ENCODE measurements at regions not wholly inside any gene's neighbourhood (a gene's known extent, or its start where the extent isn't known, plus 50 kb on each side); places are given as distances from the start of the nearest gene placed in this dataset.

- H3K9me3 ChIP-seq (ENCODE audit: control insufficient read depth, insufficient read depth, low read depth, low read length): no peaks in the 10 kb centered on the region
- H3K27me3 ChIP-seq (ENCODE audit: control insufficient read depth, insufficient read depth, low read length): peaks cover 15% of the 10 kb centered on the region; the same call in 1 of the 2 replicates
- no peaks in the 10 kb centered on the region for H3K4me1 ChIP-seq (ENCODE audit: control insufficient read depth, insufficient read depth, low read length)
- ChIA-PET CTCF (no interaction called here), POLR2A (no interaction called here)
- DNase-seq (ENCODE audit: low read depth, low spot score): no peak
- H3K36me3 ChIP-seq (ENCODE audit: control insufficient read depth, insufficient read depth, low read length): no peaks in the 10 kb centered on the region
- TF ChIP-seq CTCF (IDR thresholded peaks at IDR 0.05): no peak
- no peak for TF ChIP-seq REST (IDR thresholded peaks at IDR 0.05; ENCODE audit: insufficient read depth in 1 of 2, low read depth in 2 of 2, low read length in 1 of 2)
- no peak for TF ChIP-seq POLR2AphosphoS5 (IDR thresholded peaks at IDR 0.05; ENCODE audit: low read depth, low read length)
- TF ChIP-seq TCF7L2 (IDR thresholded peaks at IDR 0.05; ENCODE audit: low read depth, low read length): no peak
- no peak for TF ChIP-seq SIN3A (IDR thresholded peaks at IDR 0.05; ENCODE audit: borderline replicate concordance, insufficient read depth, low read depth, low read length)
- no peak overlapping the region for H3K4me3 ChIP-seq (ENCODE audit: low read depth in 2 of 2, low read length in 2 of 2)
- no peak overlapping the region for H3K27ac ChIP-seq (ENCODE audit: low read length)
- in situ Hi-C loops (cut with HindIII; ENCODE audit: low pct_unique_long_range_greater_than_20kb, low sequenced_read_pairs): no loop called here
- intact Hi-C loops (cut with micrococcal nuclease; ENCODE audit: unreplicated experiment): no loop called here
- BruUV-seq (replicated peaks): no TSS peak
- no peak for ATAC-seq
Measured at GRCh38 chr11:134795017-134795416, 383.0 kb upstream of the B3GAT1 start.

GRCh38 chr11:134794192-134794591 lies 382.1 kb upstream of the B3GAT1 start:
- Histone ChIP-seq H3K4me3 (ENCODE audit: low read depth in 2 of 2, low read length in 2 of 2) (no peak overlapping the region), H3K27me3 (ENCODE audit: control insufficient read depth, insufficient read depth, low read length) (peaks cover 15% of the 10 kb centered on the region; the same call in 1 of the 2 replicates), H3K4me1 (ENCODE audit: control insufficient read depth, insufficient read depth, low read length) (no peaks in the 10 kb centered on the region), H3K9me3 (ENCODE audit: control insufficient read depth, insufficient read depth, low read depth, low read length) (no peaks in the 10 kb centered on the region), H3K27ac (ENCODE audit: low read length) (no peak overlapping the region), H3K36me3 (ENCODE audit: control insufficient read depth, insufficient read depth, low read length) (no peaks in the 10 kb centered on the region)
- in situ Hi-C loops (cut with HindIII; ENCODE audit: low pct_unique_long_range_greater_than_20kb, low sequenced_read_pairs) (no loop called here), intact Hi-C loops (cut with micrococcal nuclease; ENCODE audit: unreplicated experiment) (no loop called here)
- CTCF ChIA-PET: no interaction called here
- DNase-seq (ENCODE audit: low read depth, low spot score) (no peak), ATAC-seq (no peak)
- TF ChIP-seq REST (IDR thresholded peaks at IDR 0.05; ENCODE audit: insufficient read depth in 1 of 2, low read depth in 2 of 2, low read length in 1 of 2): no peak
- TF ChIP-seq CTCF (IDR thresholded peaks at IDR 0.05): no peak
- no peak for TF ChIP-seq SIN3A (IDR thresholded peaks at IDR 0.05; ENCODE audit: borderline replicate concordance, insufficient read depth, low read depth, low read length)
- no peak for TF ChIP-seq POLR2AphosphoS5 (IDR thresholded peaks at IDR 0.05; ENCODE audit: low read depth, low read length)
- TF ChIP-seq TCF7L2 (IDR thresholded peaks at IDR 0.05; ENCODE audit: low read depth, low read length): no peak
- POLR2A ChIA-PET: no interaction called here
- no TSS peak for BruUV-seq (replicated peaks)

All from Panc1 (cell line).